ENCODE measurements at regions not wholly inside any gene's neighbourhood (a gene's known extent, or its start where the extent isn't known, plus 50 kb on each side); places are given as distances from the start of the nearest gene placed in this dataset.

DNA sequence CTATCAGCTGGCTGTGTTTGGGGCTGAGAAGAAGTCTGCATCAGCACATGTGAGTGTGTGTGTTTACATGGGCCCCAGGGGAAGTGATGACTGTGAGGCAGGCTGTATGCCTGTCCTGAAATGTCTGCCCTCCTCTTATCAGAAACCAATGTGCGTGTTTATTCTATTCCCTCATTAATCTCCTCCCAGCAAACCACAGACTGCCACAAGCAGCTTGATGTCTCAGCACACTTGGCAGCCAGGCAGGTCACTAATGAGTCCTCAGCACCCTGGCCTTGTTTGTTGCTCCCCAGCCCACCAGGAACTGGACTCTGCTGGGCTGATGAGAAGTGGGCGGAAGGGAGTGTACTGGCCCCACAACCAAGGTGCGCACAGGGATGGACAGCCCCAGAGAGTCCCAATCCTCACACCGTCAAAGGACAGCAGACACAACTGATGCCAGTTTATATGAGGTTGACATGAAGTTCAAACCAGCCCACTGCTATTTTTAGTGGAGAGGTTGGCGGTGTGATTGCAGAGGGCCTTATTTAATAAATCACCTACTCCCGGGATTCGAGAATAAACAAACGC is 225.8 kb downstream of the ETS1 start:
- no peak for DNase-seq

DNA sequence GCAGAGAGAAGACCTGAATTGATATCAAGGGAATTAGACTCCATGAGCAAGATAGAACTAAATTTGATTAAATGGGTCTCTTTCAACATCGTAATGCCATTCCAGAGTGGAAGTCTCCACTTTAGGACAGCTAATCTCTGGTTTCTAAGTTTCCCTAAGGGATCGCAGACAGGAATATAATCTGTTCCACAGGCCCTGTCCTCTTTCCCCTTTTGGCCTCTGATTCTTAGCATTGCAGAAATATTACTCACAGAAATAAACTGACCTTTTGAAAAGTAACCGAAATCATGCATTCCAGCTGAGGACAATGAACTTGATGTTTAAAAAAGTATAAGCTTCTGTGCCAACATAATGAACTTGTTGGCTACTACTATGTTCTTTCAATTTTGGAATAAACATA is 227.8 kb downstream of the ETS1 start:
- no peak for DNase-seq

DNA sequence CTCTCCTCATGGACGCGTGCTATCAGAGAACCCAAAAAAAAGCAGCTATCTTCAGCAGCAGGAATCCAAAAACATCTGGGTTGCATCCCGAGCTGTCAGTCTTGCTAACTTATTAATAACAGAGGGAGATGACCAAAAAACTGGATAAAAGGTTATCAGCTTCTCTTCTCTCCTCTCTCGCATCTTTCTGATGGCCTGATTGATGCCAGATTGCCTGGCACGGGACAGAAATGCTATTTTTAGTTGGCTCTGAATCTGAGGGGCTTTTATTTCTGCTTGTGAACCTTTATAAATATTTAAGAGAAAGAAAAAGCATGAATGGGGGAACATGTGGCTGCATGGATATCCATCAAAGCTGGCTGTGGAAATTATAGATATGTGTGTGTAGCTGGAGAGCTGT is 230.3 kb downstream of the ETS1 start:
- no peak for DNase-seq

- no peak for DNase-seq
These were observed 231.8 kb downstream of the ETS1 start for GRCh38 chr11:128355558-128355957.

GRCh38 chr11:128354476-128354875 is 232.9 kb downstream of the ETS1 start:
- DNase-seq = no peak

DNA sequence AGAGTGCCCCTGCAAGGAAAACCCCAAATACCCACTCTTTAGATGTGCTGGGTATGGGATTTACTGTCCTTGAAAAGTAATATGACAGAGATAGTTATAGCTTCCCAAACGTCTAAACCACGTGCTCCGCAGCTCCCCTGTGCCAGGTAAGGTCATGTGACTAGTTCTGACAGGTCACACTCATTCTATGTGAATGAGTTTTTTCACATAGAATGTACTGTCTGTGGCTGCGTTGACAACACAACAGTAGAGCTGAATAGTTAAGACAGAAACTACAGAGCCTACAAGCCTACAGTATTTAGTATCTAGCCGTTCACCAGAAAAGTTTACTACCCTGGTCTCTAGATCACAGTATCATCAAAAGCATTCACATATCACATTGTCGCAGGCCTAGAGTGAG is 236.2 kb downstream of the ETS1 start:
- no peak for DNase-seq

- no peak for DNase-seq
These were observed 237.6 kb downstream of the ETS1 start for GRCh38 chr11:128349650-128350299.

DNA sequence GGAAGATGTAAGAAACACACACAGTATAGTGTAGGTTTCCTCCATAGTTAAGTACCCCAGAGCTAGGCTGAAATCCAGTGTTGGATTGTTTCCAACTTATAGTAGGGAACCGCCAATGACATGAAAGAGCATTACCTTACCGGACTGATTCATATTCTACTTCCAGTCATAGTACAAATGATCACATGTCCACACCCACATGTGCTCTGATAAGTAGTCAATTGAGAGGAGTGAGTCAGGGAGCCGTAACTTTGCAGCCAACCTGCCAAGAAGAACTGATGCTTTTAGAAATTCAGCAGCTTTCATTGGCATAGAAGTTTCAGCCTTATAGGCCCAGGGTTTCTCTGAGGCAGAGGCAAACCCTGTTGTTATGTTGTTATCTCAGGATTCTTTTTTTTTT is 240.6 kb downstream of the ETS1 start:
- no peak for DNase-seq

- DNase-seq = no peak
These were observed 242.0 kb downstream of the ETS1 start for GRCh38 chr11:128345316-128345715.

- no peak for DNase-seq
These were observed 243.5 kb downstream of the ETS1 start for GRCh38 chr11:128343870-128344269.

GRCh38 chr11:128343135-128343514 is 244.2 kb downstream of the ETS1 start:
- DNase-seq = no peak

GRCh38 chr11:128342511-128343134 is 244.7 kb downstream of the ETS1 start:
- DNase-seq = no peak

DNA sequence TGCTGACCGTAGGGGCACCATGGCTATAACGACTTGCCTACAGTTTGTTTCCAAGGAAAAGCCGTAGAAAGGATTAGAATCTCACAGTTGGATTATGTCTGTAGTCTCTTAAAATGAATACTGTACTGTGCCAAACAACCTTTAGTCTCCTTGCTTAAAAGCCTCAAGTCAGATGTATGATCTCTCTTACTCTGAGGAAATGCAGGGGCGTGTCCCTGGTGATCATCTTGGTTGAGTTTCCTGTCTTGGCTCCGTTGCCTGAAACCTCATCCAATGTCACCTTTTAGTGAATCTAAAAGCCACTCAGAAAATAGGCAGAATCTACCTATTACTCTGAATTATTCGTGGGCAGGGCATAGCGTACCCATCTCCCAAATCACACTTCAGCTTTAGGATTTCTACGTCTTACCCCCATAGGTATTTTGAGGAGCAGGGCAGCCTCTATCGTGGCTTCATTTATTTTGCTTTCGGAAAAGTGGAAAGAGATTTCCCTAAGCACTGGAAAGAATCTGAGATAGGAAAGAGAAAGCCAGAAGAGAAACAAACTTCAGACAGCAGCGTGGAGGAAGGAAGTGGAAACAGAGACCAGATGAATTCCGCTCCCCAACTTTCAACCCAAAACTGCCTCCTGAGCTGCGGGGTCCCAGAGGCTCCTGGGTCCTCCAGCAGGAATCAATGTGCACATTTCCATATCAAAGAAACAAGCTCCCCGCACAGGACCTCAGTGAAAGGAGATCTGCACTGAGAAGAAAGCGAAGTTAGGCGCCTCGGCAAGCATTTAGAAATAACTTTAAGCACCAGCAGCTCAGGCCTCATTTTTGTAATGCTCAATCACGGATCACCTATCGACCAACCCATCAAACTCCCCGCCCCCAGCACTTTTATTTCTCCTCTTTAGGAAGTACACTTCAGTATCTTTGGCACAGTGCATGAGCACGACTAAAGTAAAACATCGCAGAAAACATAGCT is 245.8 kb downstream of the ETS1 start:
- DNase-seq = no peak

DNA sequence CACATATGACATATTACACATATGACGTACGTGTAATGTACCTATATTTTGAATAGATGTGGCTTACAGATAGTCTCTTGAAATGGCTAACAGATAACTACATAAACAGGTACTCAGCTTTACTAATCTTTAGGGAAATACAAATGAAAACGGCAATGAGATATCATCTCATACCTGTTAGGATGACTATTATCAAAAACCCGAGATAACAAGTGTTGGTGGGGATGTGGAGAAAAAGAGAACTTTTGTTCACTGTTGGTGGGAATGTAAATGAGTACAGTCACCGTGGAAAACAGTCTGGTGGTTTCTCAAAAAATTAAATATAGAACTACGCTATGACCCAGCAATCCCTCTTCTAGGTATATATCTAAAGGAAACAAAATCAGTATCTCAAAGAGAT is 247.6 kb downstream of the ETS1 start:
- no peak for DNase-seq

GRCh38 chr11:128338811-128339210 is 248.5 kb downstream of the ETS1 start:
- no peak for DNase-seq

- no peak for DNase-seq
These were observed 251.2 kb downstream of the ETS1 start for GRCh38 chr11:128336203-128336602.

DNA sequence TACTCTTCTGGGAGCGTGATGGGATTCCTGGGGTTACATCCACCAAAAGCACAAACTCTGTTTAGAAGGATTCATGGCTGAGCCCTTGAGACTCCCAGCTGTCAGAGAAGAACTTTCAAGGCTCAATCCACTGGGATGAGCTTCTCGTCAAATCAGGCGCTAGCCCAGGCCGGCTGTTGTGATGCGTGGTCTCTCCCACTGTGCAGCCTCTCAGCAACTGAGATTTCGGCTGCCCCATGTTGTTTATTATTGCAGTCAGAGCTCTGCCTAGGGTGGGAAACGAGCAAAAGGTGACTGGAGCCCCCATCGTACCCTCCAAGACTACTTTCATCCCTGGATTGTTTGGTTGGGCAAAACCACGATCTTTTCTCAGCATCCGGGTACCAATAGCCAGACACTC is 251.6 kb downstream of the ETS1 start:
- DNase-seq = no peak

- DNase-seq = no peak
These were observed 252.9 kb downstream of the ETS1 start for GRCh38 chr11:128334311-128335044.

GRCh38 chr11:128331317-128331716 is 256.0 kb downstream of the ETS1 start:
- no peak for DNase-seq

- DNase-seq = no peak
These were observed 257.2 kb downstream of the ETS1 start for GRCh38 chr11:128330203-128330602.

GRCh38 chr11:128328955-128329551 is 258.3 kb downstream of the ETS1 start:
- DNase-seq = no peak

DNA sequence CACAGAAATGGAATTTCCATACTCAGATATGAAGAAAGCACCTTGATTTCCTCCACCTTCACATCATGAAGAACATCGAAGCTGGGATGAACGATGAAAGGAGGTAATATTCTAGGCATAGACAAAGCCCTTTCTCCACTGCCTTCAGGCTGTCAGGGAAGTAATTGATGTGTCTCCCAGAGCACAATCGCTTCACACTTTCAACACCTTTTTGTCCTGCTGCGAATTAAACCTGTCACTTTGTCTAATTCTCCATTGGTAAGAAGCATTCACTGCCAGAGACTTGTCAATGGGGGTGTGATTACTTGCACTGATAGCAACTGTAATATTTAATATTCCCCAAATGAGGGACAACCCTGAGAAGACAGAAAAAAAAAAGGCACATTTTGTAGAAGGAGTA is 260.1 kb downstream of the ETS1 start:
- DNase-seq = no peak
